ENCODE measurements at regions not wholly inside any gene's neighbourhood (a gene's known extent, or its start where the extent isn't known, plus 50 kb on each side); places are given as distances from the start of the nearest gene placed in this dataset.

DNA sequence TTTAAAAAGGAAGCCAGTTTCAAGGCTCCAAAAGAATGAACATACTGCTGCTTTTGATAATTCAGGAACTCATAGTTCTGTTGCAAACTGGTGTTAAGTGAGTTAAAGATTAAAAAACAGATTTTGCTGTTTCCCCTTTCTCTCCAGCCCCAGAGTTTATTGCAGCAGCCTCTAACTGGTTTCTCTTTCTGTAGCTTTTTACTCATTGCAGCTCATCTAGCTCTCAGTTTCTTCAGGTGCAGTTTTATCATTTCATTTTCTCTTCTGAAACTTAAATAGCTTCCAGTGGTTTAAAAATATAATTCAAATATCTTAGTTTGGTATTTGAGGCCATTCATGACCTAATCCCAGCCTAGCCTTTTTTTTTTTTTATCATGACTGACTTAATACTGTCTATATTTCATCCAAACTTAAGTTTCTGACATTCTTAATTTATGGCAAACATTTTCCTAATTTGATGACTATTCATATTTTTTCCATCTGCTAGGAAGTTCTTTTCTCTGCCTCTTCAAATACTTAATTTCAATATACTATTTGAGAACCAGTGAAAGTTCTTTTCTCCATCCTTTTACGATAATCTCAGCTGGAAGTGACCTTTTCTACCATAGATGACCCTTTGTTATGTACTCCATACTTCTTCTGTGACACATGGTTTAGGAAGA lies 252.7 kb upstream of the GRIA1 start:
- H3K27ac Mint-ChIP-seq: no peak overlapping the region
- H3K4me1 ChIP-seq (ENCODE audit: control insufficient read depth in 2 of 2, insufficient read depth in 2 of 2, low read length in 2 of 2): no peaks in the 10 kb centered on the region
- H4K20me1 ChIP-seq (ENCODE audit: control insufficient read depth, insufficient read depth, low read length, poor library complexity, severe bottlenecking): no peaks in the 10 kb centered on the region
- peaks cover 11% of the 10 kb centered on the region for H3K9me3 Mint-ChIP-seq (ENCODE audit: insufficient read depth)
- no peak overlapping the region for H3K9ac ChIP-seq (ENCODE audit: low read length)
- H3K27me3 ChIP-seq (replicated peaks in 1 of 4; ENCODE audit: control extremely low read depth in 1 of 4, control insufficient read depth in 3 of 4, insufficient read depth in 4 of 4, low read length in 3 of 4): no peaks in the 10 kb centered on the region
- TF ChIP-seq CTCF (IDR thresholded peaks at IDR 0.05) (no peak), EZH2 (IDR thresholded peaks at IDR 0.05; ENCODE audit: borderline replicate concordance, insufficient read depth, low read depth, low read length, poor library complexity, severe bottlenecking) (no peak)
- ATAC-seq (ENCODE audit: low read depth) (no peak), DNase-seq (no peak)
- POLR2A ChIA-PET: no interaction called here
- H3K9me3 ChIP-seq (ENCODE audit: control extremely low read depth in 1 of 3, control insufficient read depth in 2 of 3, insufficient read depth in 1 of 3, low read length in 2 of 3): peaks cover 0 to 2% (median 0%) of the 10 kb centered on the region in 3 donors
- no peak overlapping the region for H3K4me2 ChIP-seq (replicated peaks; ENCODE audit: low read depth, low read length, poor library complexity, severe bottlenecking)
- no peak overlapping the region for H2AFZ ChIP-seq (ENCODE audit: insufficient read depth, low read depth, low read length, poor library complexity, severe bottlenecking)
- CTCF ChIA-PET: no interaction called here
- no peaks in the 10 kb centered on the region for H3K36me3 ChIP-seq (replicated peaks in 1 of 2; ENCODE audit: control extremely low read depth in 1 of 2, control insufficient read depth in 1 of 2, extremely low read depth in 1 of 2, insufficient read depth in 2 of 2, low read length in 1 of 2)
- H3K4me3 ChIP-seq (ENCODE audit: control extremely low read depth in 1 of 5, extremely low read depth in 1 of 5, insufficient read depth in 1 of 5, low read depth in 2 of 5, low read length in 4 of 5): no peak overlapping the region
- H3K79me2 ChIP-seq (ENCODE audit: control insufficient read depth, insufficient read depth, low read length): no peaks in the 10 kb centered on the region
- H3K27me3 Mint-ChIP-seq: no peaks in the 10 kb centered on the region
- H3K4me3 Mint-ChIP-seq: no peak overlapping the region
- intact Hi-C loops (cut with micrococcal nuclease): no loop called here
- no peaks in the 10 kb centered on the region for H3K4me1 Mint-ChIP-seq
- no peak overlapping the region for H3K27ac ChIP-seq (ENCODE audit: low read length in 2 of 2)
- no CpG with 5 or more reads among the region's 1 CpG for WGBS (ENCODE audit: insufficient coverage)

GRCh38 chr5:153257381-153257780 lies 233.1 kb upstream of the GRIA1 start:
- DNase-seq: no peak
- ChIA-PET POLR2A (no interaction called here), CTCF (no interaction called here)
- Histone ChIP-seq H3K4me3 (ENCODE audit: control extremely low read depth in 1 of 5, extremely low read depth in 1 of 5, insufficient read depth in 1 of 5, low read depth in 2 of 5, low read length in 4 of 5) (no peak overlapping the region), H3K9me3 (ENCODE audit: control extremely low read depth in 1 of 3, control insufficient read depth in 2 of 3, insufficient read depth in 1 of 3, low read length in 2 of 3) (peaks cover 0 to 8% (median 2%) of the 10 kb centered on the region in 3 donors), H3K9ac (ENCODE audit: low read length) (no peak overlapping the region), H3K36me3 (replicated peaks in 1 of 2; ENCODE audit: control extremely low read depth in 1 of 2, control insufficient read depth in 1 of 2, extremely low read depth in 1 of 2, insufficient read depth in 2 of 2, low read length in 1 of 2) (no peaks in the 10 kb centered on the region), H2AFZ (ENCODE audit: insufficient read depth, low read depth, low read length, poor library complexity, severe bottlenecking) (no peak overlapping the region), H3K27me3 (replicated peaks in 1 of 4; ENCODE audit: control extremely low read depth in 1 of 4, control insufficient read depth in 3 of 4, insufficient read depth in 4 of 4, low read length in 3 of 4) (no peaks in the 10 kb centered on the region), H4K20me1 (ENCODE audit: control insufficient read depth, insufficient read depth, low read length, poor library complexity, severe bottlenecking) (no peaks in the 10 kb centered on the region), H3K4me1 (ENCODE audit: control insufficient read depth in 2 of 2, insufficient read depth in 2 of 2, low read length in 2 of 2) (no peaks in the 10 kb centered on the region), H3K79me2 (ENCODE audit: control insufficient read depth, insufficient read depth, low read length) (no peaks in the 10 kb centered on the region), H3K27ac (ENCODE audit: low read length in 2 of 2) (no peak overlapping the region), H3K4me2 (replicated peaks; ENCODE audit: low read depth, low read length, poor library complexity, severe bottlenecking) (no peak overlapping the region)
- Mint-ChIP-seq H3K27ac (no peak overlapping the region), H3K4me1 (no peaks in the 10 kb centered on the region), H3K27me3 (no peaks in the 10 kb centered on the region), H3K9me3 (ENCODE audit: insufficient read depth) (no peaks in the 10 kb centered on the region), H3K4me3 (no peak overlapping the region)
- intact Hi-C loops (cut with micrococcal nuclease): no loop called here
- TF ChIP-seq CTCF (IDR thresholded peaks at IDR 0.05): no peak
- TF ChIP-seq EZH2 (IDR thresholded peaks at IDR 0.05; ENCODE audit: borderline replicate concordance, insufficient read depth, low read depth, low read length, poor library complexity, severe bottlenecking): no peak
- ATAC-seq (ENCODE audit: low read depth): no peak
